HG03457 (cell line): ENCODE measurements at regions not wholly inside any gene's neighbourhood (a gene's known extent, or its start where the extent isn't known, plus 50 kb on each side); places are given as distances from the start of the nearest gene placed in this dataset.
"Not testable (repeated sequence)": the region's sequence is repeated elsewhere in the genome, so short reads cannot be mapped to it uniquely, and the experiment has no call there.

Experiments used
- ATAC-seq: cut with Tn5 transposase; IDR thresholded peaks from one replicate; pipeline ENCODE4 v1.9.1; 2021; ENCODE audit warnings: moderate number of reproducible peaks; ENCODE audit not compliant: unreplicated experiment

DNA sequence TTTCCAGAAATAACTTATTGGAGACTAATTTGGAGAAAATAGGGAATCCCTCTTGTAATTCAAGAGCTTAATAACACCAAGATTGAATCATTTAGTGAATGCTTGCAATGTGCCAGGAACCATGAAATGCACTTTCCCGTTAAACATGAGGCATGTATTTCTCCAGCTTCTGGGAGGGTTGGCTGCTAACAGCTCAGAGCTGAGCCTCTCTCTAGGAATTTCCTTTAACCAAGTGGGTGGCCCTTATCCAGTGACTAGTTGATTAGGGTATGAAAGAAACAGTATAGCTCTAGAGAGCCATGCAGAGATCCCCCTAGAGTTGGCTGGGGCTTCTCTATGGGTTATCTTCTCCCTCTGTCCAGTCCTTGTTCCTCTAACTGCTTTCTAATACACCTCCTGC lies 356.4 kb upstream of the GOT2 start:
- no peak for ATAC-seq

DNA sequence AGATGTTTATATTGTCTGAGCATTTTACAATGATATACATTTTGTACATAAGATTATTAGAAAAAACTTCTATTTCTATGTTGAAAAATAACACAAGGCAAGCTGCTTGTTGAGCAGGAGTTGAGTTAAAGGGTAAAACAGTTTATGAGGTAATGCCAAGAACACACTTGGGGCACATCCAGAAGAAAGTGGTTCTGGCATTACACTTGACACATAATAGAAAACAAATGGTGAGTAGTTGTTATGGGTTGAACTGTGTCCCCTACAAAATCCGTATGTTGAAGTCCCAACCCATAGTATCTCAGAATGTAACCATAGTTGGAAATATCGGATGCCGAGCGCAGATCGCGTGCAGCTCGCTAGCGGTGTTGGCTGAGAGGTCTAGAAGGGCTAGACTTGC lies 354.3 kb upstream of the GOT2 start:
- ATAC-seq = no peak

DNA sequence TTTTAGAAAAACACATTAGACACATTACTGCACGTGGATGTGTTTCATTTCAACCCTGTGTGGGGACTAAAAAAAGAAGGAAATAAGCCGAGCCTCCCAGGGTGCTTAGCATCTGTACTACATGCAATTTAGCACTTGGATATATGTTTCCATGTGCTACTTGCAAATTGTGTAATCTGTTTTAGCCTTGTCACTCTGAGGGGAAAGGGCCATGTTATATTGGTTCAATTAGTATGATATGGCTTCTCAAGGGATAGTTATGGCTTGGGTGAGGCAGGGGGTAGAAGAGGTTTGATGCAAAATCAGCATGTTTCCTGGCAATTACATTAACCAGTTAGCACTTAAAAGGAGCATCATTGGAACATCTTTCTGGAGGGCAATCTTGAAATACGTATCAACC lies 353.5 kb upstream of the GOT2 start:
- no peak for ATAC-seq

DNA sequence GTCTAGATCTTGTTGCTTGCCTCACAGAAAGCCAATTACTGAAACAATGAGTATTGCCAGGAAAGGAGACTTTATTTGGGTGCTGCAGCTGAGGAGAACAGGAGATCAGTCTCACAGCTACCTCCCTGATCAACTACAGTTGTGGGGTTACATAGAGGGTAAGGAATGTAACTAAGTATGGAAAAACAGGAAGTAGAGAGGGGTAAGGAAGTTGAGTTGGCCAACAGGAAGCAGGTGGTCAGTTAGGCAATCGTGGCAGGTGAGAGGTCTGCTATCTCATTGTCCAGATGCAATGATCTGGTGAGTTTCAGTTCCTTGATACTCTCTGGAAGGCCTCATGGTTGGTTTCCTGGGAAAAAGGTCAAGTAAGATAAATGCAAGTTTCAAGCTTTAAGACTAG lies 333.1 kb upstream of the GOT2 start:
- ATAC-seq = no peak

DNA sequence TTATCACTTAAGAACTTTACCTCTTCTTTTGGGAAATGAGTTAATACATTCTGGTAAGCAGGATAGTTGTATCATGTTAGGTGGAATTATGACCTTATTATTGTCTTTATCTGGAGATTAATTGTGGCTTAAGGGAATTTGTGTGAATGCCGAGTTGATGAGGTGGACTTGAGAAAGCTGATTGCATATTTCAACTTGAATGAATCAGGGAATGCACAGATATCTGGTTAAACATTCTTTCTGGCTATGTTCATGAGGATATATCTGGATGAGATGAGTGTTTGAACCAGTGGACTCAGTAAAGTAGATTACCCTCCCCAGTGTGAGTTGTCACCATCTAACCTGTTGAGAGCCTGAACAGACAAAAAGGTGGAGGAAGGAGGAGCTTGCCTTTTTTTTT lies 326.1 kb upstream of the GOT2 start:
- ATAC-seq = no peak

DNA sequence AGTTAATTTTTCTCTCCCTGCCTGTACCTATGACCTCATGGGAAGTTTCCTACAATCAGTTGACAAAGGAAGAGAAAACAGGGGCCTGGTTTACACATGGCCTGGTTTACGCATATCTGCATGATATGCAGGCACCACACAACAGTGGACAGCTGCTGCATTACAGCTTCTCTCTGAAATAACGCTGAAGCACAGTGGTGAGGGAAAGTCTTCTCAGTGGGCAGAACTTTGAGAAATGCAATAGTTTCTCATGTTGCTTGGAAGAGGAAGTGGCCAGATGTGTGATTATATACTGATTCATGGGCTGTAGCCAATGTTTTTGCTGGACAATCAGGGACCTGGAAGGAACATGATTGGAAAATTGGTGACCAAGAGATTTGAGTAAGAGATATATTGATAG lies 324.1 kb upstream of the GOT2 start:
- ATAC-seq = no peak

DNA sequence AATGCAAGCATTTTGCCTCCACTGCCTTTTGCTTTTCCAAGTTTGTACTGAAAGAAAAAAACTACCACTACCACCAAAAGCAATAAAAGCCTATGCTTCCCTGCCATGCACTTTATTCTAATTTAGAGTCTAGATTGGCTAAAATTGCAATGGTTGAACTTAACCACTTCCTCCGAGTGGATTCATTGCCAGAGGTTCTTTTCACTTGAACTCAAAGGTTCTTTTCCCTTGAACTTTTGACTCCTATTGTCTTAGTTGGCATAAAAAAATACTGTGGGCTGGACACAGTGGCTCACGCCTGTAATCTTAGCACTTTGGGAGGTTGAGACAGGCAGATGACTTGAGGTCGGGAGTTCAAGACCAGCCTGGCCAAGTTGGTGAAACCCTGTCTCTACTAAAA lies 319.8 kb upstream of the GOT2 start:
- no peak for ATAC-seq

DNA sequence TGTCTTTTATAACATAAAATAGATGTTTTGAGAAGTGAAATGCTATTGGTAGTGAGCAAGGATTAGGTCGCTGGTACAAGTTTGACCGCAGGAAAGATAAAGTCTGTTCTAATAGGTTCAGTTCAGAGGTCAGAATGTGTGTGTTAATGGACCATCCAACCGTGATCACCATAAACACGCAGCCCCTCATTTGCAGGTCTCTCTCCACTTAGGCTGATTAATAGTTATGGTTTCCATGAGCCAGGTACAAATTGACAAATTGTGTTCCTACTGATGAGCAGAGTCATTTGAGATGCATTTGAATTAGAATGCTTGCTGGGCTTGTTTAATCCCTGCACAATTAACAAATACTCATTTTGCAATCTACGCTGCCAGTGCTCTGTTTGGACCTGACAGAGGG lies 318.1 kb upstream of the GOT2 start:
- ATAC-seq = no peak

DNA sequence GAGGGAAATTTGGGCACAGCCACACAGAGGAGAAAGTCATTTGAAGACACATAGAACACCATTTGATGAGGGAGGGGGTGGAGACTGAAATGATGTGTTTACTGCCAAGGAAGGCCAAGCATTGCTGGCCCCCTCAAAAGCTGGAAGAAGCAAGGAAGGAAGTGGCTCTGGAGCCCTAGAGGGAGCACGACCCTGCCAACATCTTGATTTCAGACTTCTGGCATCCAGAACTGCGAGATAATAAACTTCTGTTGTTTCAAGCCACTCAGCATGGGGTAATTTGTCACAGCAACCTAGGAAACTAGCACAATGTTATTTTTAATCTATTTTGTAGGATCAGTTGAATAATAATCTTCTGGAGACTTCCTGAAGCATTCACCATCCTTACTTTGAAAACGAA lies 314.8 kb upstream of the GOT2 start:
- ATAC-seq = no peak

DNA sequence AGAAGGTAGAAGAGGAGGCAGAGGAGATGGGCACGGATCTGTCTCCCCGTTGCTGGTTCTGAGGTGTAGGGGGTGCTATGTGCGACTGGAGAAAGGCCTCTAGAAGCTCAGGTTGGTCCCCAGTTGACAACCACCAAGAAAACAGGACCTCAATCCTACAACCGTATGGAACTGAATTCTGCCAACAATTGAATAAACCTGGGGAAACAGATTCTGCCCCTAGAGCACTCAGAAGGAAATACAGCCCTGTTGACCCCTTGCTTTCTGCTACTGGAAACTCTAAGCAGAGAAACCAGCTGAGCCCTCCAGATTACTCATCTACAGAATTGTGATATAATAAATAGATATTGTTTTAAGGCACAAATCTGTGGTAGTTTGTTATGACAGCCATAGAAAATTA lies 313.0 kb upstream of the GOT2 start:
- no peak for ATAC-seq

DNA sequence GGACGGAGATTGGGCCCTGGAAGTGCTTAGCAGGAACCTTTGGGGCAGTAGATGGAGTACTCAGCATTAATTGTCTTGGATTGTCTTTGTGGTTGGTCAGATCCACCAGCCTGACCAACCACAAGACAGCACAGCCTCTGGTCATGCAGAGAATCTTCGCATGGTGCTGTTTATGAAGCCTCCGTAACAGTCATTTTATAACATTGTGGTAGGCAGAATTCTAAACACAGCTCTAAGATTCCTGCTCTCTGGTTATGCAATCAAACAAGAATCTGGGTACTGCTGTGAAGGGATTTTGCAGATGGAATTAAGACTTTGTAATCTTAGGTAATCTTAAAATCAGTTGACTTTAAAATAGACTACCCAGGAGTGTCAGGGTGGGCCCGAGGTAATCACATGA lies 312.2 kb upstream of the GOT2 start:
- no peak for ATAC-seq

DNA sequence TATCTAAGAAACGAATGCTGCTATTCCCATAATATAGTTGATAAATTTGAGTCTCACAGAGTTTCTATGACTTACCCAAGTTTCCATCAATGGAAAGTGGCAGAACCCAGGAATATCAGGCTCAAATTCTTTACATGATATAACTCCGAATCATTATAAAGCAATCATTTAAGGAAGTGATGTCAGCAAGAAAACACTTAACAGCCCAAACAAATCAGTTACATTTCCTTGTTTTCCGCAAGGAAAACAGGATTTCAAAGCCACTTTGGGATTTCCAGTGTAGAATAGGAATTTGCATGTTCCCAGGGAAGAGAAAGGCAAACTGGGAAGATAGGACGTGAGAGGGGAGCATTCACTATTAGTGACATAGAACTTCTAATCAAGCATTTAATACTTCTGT lies 311.4 kb upstream of the GOT2 start:
- no peak for ATAC-seq

DNA sequence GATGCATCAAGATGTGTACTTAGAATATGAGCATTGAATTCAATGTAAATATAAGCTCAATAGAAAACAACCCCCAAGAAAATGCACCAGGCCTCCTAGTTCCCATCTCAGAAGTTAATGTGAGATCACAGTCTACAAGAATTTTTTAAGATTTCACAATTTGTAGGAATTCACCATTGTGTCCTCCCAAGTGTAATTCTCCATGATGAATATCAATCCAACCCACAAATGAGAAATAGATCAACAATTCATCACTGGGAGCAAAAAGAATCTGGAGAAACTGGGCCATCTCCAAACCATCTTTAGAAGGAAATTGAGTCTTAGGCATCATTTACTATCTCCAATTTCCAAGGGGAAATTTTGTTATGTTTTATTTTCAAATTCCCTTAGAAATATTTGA lies 310.5 kb upstream of the GOT2 start:
- no peak for ATAC-seq

DNA sequence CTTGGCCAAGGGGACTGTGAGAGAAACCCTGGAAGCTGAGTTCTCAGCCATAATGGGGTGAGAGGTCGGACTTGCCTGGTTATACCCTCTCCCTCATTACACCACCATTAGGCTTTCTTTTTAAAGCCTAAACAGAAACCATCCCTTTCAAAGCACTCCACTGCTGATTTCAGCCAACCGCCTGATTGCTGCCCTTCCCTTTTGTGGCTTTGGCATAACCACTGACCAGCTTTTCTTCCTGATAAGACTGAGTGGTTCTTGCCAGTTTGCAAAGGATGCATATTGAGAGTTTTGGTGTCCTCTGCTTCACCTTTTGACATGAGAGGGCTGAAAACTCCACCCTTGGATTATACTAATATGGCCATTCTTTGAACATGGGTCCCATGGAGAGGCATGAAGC lies 308.2 kb upstream of the GOT2 start:
- ATAC-seq = no peak

DNA sequence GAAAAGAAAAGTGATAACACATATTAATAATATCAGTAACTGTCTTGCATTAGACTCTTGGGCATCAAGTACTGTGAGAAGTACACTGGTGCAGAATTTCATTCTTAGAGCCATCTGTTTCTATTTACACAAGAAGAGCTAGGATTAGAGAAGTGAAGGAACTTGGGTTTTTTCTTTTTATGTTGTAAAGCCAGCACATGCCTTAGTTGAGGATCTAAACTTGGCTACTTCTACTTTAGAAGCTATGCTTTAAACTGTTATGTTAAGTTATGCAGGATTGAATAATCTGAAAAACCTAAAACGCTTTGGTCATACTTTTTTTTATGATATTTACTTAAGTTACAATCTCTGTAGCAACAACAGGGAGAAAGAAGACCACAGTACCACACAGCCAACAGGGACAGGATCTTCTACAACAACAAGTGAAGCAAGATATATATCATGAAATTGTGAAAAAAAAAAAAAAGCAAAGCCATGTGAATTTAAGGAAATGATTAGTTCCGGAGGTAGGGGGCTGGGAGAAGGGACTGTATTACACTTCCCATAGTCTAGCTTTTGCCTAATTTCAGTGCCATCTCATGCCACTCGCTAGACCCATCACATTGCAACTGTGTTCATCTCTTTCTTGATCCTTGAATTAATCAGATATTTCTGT lies 305.1 kb upstream of the GOT2 start:
- ATAC-seq = no peak

DNA sequence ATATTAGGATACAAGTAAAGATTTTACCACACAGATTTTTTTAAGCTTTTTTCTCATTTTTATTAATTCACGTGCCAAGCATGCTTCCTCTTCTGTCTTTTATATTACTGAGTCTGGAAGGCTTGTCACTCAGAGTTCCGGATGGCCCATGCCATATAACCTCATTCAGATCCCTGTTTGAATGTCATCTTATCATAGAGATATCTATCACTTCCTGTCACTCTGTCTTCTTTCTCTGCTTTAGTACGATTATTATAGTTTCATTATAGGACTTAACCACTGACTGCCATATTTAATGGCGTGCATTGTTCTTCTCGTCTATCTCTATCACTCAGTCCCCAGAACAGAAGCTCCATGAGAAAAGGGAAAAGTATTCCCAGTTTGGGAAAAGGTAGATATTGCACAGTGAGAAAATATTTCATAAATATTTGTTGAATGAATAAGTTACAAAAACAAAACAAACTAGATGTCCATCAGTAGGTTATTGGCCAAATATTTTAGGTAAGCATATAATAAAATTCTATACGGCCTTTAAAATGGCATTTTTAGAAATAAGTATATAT lies 296.9 kb upstream of the GOT2 start:
- ATAC-seq = no peak

DNA sequence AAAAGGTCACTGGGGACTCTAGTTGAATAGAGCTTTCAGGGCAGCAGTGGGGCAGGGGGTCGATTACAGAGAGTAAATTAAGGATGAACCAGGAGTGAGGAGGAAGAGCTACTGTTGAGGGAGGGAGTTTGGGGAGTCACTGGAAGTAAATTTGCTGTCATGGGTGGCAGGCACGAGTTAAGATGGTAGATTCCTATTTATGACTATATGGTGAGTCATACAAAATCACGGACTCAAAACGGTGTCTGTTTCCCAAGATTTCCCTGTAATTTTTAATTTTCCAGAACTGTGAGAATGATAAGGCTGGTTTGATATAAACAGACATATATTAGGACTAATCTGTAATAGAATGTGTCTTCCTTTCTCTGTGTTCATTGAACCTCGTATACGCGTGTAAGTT lies 287.6 kb upstream of the GOT2 start:
- ATAC-seq = no peak

DNA sequence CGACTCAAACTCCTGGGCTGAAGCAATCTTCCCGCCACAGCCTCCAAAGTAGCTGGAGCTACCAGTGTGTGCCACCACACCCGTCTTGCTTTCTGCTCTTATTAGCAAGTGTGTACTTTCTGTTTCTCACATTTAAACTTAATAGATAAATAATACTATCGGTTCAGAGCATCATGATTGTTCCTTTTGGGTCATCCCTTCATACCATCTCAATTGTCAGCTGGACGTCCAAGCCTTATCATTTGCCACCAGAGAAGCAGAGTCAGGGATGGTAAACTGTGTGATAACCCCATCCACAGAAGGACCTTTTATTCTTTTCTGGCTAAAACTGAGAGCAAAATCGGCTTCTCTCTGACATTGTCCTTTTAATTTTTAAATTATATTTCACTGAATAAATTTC lies 279.8 kb upstream of the GOT2 start:
- ATAC-seq = no peak

DNA sequence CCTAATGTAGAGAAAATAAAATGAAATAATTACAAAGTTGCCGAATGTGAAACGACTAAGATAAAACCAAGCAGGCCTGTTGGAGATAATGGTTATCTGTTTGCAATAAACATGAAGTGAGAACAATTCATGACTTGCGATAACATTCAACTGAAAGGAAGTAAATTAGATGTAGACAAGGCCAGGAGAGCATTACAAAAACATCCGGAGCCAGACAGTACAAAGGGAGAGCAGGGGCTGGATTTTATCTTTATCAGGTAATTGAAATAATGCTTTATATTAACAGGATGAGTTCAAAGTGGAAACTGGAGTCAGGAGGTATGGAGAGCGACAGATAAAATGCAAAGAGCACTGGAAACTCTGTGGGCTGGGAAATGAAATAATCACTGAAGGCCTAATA lies 265.6 kb upstream of the GOT2 start:
- no peak for ATAC-seq

DNA sequence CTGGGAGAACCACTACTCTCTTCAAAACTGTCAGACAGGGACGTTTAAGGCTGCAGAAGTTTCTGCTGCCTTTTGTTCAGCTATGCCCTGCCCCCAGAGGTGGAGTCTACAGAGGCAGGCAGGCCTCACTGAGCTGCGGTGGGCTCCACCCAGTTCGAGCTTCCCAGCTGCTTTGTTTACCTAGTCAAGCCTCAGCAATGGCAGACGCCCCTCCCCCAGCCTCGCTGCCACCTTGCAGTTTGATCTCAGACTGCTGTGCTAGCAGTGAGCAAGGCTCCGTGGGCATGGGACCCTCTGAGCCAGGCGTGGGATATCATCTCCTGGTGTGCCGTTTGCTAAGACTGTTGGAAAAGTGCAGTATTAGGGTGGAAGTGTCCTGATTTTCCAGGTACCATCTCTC lies 258.6 kb upstream of the GOT2 start:
- ATAC-seq = not testable (repeated sequence)

DNA sequence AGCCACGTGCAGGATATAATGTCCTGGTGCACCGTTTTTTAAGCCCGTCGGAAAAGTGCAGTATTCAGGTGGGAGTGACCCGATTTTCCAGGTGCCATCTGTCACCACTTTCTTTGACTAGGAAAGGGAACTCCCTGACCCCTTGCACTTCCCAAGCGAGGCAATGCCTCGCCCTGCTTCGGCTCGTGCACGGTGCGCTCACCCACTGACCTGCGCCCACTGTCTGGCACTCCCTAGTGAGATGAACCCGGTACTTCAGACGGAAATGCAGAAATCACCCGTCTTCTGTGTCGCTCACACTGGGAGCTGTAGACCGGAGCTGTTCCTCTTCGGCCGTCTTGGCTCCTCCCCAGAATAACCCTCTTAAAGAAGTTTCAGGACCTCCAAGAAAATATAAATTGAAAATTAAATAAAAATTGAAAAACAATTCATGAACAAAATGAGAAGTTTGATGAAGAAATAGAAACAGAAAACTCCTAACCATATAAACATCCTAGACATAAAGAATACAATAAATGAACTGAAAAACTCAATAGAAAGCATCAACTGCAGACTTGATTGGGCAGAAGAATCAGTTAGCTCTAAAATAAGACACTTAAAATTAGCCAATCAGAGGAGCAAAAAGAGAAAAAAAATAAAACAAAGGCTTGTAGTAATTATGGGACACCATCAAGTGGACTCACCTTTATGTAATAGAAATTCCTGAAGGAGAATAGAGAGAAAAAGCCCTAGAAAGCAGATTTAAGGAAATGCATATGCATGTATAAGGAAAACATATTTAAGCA lies 249.3 kb upstream of the GOT2 start:
- not testable (repeated sequence) for ATAC-seq

DNA sequence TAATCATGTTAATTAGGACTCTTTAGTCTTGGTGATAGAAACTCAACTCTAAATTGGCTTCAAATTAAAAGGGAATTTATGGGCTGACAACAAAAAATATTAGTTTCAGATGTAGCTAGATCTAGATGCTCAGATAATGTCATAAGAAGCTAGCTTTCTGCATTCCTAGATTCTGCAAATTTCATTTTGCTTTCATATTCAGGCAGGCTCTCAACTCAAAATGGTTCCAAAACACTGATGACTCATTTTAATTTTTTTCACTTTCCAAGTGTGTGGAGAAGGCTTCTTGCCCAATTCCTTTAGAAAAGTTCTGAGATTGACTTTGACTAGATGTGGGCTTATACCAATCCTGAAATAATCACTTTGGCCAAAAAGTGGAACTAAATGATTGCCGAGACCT lies 236.7 kb upstream of the GOT2 start:
- ATAC-seq = no peak

DNA sequence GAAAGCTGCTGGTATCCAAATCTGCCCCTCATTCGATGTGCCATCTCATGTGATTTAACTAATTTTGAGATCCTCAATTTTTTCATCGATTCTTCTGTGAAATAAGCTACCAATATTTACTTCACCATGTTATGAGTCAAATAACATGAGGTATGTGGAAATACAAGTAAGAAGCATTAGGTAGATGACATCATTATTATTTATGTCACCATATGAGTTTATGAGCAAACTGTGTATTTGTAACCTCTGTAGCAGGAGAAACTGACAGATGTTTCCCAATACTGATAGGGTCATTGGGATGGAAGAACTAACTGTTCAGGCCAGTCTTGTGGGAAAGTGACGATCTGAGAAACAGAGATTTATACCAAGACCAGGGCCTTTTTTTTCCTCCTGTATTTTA lies 229.4 kb upstream of the GOT2 start:
- ATAC-seq = no peak
